Umbilical cord (tissue), 1 donor: ENCODE measurements at regions not wholly inside any gene's neighbourhood (a gene's known extent, or its start where the extent isn't known, plus 50 kb on each side); places are given as distances from the start of the nearest gene placed in this dataset.

Experiments used
- DNase-seq: peaks from one replicate; pipeline ENCODE4 v3.0.0-alpha.2; 2015; ENCODE audit warnings: low spot score

- DNase-seq, result peak; percentile 83
These were observed 206.5 kb upstream of the CTAGE1 start for GRCh38 chr18:22624176-22624575.

GRCh38 chr18:22625406-22625805, 207.7 kb upstream of the CTAGE1 start:
- peak; percentile 64 for DNase-seq

GRCh38 chr18:22626771-22627170, 209.1 kb upstream of the CTAGE1 start:
- no peak for DNase-seq

- no peak for DNase-seq
These were observed 209.8 kb upstream of the CTAGE1 start for GRCh38 chr18:22627506-22627905.

GRCh38 chr18:22628795-22629510, 211.2 kb upstream of the CTAGE1 start:
- no peak for DNase-seq

- DNase-seq, result no peak
These were observed 213.3 kb upstream of the CTAGE1 start for GRCh38 chr18:22630980-22631379.

GRCh38 chr18:22632191-22632590, 214.5 kb upstream of the CTAGE1 start:
- DNase-seq, result no peak

GRCh38 chr18:22634464-22634863, 216.7 kb upstream of the CTAGE1 start:
- no peak for DNase-seq

- no peak for DNase-seq
These were observed 220.1 kb upstream of the CTAGE1 start for GRCh38 chr18:22637787-22638186.

- DNase-seq, result no peak
These were observed 221.3 kb upstream of the CTAGE1 start for GRCh38 chr18:22639026-22639463.

GRCh38 chr18:22639561-22639960, 221.8 kb upstream of the CTAGE1 start:
- no peak for DNase-seq

- DNase-seq, result no peak
These were observed 222.6 kb upstream of the CTAGE1 start for GRCh38 chr18:22640281-22640842.

- peak; percentile 9 for DNase-seq
These were observed 224.2 kb upstream of the CTAGE1 start for GRCh38 chr18:22641958-22642357.

- DNase-seq, result peak; percentile 40
These were observed 226.0 kb upstream of the CTAGE1 start for GRCh38 chr18:22643731-22644130.

- DNase-seq, result no peak
These were observed 232.5 kb upstream of the CTAGE1 start for GRCh38 chr18:22650247-22650646.

- no peak for DNase-seq
These were observed 239.9 kb upstream of the CTAGE1 start for GRCh38 chr18:22657619-22658018.

- DNase-seq, result no peak
These were observed 240.6 kb upstream of the CTAGE1 start for GRCh38 chr18:22658318-22658717.

- no peak for DNase-seq
These were observed 245.7 kb upstream of the CTAGE1 start for GRCh38 chr18:22663378-22663777.

- DNase-seq, result no peak
These were observed 248.8 kb upstream of the CTAGE1 start for GRCh38 chr18:22666411-22666940.

- peak; percentile 66 for DNase-seq
These were observed 249.4 kb upstream of the CTAGE1 start for GRCh38 chr18:22667156-22667555.

- DNase-seq, result peak; percentile 78
These were observed 250.1 kb upstream of the CTAGE1 start for GRCh38 chr18:22667616-22668422.

GRCh38 chr18:22668496-22668895, 250.8 kb upstream of the CTAGE1 start:
- no peak for DNase-seq
